ENCODE measurements at regions not wholly inside any gene's neighbourhood (a gene's known extent, or its start where the extent isn't known, plus 50 kb on each side); places are given as distances from the start of the nearest gene placed in this dataset.
"Not testable (repeated sequence)": the region's sequence is repeated elsewhere in the genome, so short reads cannot be mapped to it uniquely, and the experiment has no call there.

- DNase-seq (ENCODE audit: low spot score) = no peak
Observed at GRCh38 chrX:129361576-129361975, 161.7 kb downstream of the SMARCA1 start.

- peak; percentile 57 for DNase-seq (ENCODE audit: low spot score)
Observed at GRCh38 chrX:129360175-129360574, 163.1 kb downstream of the SMARCA1 start.

- peak; percentile 29 for DNase-seq (ENCODE audit: low spot score)
Observed at GRCh38 chrX:129359269-129359668, 164.0 kb downstream of the SMARCA1 start.

- DNase-seq (ENCODE audit: low spot score) = not testable (repeated sequence)
Observed at GRCh38 chrX:129357428-129357827, 165.9 kb downstream of the SMARCA1 start.

- no peak for DNase-seq (ENCODE audit: low spot score)
Observed at GRCh38 chrX:129347291-129347690, 176.0 kb downstream of the SMARCA1 start.

GRCh38 chrX:129346574-129346973 is 176.7 kb downstream of the SMARCA1 start:
- no peak for DNase-seq (ENCODE audit: low spot score)

DNA sequence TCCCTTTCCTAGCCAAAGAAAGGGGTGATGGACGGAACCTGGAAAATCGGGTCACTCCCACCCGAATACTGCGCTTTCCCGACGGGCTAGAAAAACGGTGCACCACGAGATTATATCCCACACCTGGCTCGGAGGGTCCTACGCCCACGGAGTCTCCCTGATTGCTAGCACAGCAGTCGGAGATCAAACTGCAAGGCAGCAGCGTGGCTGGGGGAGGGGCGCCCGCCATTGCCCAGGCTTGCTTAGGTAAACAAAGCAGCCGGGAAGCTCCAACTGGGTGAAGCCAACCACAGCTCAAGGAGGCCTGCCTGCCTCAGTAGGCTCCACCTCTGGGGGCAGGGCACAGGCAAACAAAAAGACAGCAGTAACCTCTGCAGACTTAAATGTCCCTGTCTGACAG is 186.0 kb downstream of the SMARCA1 start:
- not testable (repeated sequence) for DNase-seq (ENCODE audit: low spot score)

DNA sequence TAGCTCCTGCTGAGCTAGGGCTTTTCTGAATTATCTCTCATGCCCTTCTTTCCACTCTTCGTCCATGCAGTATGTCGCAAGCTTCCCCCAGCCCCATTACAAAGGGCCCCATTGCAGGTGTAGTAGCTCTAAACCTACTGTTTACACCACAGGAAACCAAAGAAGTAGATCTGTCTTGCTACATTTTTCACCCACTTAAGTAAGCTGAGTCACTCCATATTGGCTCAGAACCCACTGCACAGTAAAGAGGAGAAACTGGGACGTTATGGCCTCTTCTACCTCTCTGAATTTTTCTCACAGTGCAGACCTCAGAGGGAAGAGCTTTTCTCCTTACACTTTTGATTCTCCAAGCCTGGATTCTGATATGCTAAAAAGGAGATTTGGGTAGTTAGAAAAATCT is 200.2 kb downstream of the SMARCA1 start:
- DNase-seq (ENCODE audit: low spot score) = no peak

DNA sequence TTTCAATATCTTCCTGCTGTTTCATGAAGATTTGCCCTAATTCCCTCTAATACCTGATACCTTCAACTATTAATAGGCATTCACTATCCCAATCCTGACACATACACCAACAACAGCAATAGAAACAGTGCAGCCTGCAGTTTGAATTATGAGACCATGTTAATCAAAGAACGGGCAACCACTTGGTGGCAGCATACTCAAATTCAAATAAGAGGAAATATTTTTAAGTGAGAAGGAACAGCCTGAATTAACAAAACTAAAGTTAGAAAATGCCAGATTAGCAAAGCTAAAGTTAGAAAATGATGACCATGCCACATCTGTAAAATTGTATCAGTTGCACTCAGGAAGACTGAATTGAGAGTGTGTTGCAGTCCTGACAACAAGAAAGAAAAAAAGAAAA is 204.9 kb downstream of the SMARCA1 start:
- peak; percentile 26 for DNase-seq (ENCODE audit: low spot score)

- DNase-seq (ENCODE audit: low spot score) = no peak
Observed at GRCh38 chrX:129316461-129316860, 206.8 kb downstream of the SMARCA1 start.

GRCh38 chrX:129310000-129310399 is 213.3 kb downstream of the SMARCA1 start:
- no peak for DNase-seq (ENCODE audit: low spot score)

DNA sequence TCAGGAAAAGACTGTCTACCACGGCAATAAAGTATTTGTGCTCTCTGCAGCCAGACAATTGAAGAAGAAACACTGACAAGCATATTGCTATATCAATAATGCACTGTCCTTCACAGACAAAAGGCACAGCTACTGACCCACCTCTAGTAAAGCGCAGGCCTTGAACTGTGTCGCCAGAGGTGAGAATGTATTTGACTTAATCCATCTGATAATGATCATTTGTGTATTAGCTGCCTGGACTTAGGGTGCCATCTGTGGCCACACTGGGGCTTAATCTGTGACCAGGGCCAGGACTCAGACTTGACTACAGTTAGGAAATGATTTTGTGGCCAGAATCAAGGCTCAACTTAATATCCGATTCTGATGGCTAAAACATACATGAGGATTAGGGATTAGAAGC is 260.4 kb downstream of the SMARCA1 start:
- no peak for DNase-seq (ENCODE audit: low spot score)

GRCh38 chrX:129255516-129255915 is 267.8 kb downstream of the SMARCA1 start:
- DNase-seq (ENCODE audit: low spot score) = not testable (repeated sequence)

DNA sequence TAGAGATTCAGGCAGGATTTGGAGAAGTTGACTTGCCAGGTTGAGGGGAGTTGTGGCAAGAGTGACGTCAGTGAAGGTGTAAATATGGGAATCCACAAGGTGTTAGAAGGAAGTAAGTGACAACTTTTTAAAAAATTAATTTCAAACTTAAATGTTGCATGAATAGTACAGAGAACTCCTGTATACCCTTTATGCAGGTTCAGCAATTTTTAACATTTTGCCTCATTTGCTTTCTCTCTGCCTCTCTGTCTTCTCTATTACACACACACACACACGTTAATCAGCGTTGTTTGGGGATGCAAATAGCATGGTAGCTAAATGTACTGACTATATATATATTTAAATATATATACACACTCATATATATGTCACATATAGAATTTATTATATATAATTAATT is 273.7 kb downstream of the SMARCA1 start:
- no peak for DNase-seq (ENCODE audit: low spot score)

DNA sequence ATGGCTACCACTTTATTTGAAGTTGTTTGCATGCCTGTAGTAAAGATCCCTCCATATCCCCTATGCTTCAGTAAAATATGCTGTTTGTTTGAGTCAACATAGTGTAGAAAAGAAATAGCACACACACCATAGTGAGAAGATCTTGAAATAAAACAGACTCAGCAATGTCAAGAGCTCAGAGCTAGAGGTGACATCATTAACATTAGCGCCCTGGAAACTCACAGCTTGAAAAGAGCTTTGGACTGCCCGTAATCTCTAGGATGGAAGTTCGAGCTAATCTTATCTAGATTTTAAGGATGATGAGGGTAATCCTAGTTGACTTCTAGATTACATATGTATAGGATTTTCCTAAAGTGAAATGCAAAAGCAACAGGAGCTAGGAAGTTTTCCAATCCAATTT is 275.6 kb downstream of the SMARCA1 start:
- DNase-seq (ENCODE audit: low spot score) = no peak

GRCh38 chrX:129239371-129239770 is 283.9 kb downstream of the SMARCA1 start:
- DNase-seq (ENCODE audit: low spot score) = peak; percentile 63

GRCh38 chrX:129238011-129238410 is 285.3 kb downstream of the SMARCA1 start:
- DNase-seq (ENCODE audit: low spot score) = no peak

GRCh38 chrX:129235903-129236302 is 287.4 kb downstream of the SMARCA1 start:
- no peak for DNase-seq (ENCODE audit: low spot score)

GRCh38 chrX:129233786-129234185 is 289.5 kb downstream of the SMARCA1 start:
- DNase-seq (ENCODE audit: low spot score) = peak; percentile 67

DNA sequence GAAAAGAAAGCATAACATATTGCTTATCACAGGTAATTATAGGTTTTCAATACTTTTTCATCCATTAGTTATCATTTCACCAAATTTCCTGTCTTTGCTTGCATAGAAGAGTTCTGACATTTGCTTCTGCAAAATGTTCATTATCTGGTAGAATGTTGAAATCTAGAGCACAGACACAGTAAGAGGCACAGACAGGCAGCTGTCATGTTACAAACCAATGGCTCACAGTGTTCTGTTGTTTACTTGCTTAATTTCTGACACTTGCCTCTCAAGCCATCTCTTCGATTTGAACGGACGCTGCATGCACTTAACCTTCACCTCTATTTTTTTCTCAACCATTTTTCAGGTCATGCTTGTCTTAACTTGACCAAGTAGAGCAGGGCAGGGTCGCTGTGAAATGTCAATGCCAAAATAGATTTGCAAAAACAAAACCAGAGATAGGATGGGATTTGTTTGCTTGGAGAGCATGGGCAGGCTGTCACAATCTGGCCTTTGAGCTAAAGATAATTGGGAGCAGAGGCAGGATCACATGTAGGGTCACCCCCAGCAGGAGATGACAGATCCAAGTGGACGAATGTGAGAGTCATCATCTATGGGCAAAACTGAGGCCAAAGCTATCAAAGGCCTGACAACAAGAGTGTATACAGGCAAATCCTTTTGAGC is 292.3 kb downstream of the SMARCA1 start:
- DNase-seq (ENCODE audit: low spot score) = no peak

DNA sequence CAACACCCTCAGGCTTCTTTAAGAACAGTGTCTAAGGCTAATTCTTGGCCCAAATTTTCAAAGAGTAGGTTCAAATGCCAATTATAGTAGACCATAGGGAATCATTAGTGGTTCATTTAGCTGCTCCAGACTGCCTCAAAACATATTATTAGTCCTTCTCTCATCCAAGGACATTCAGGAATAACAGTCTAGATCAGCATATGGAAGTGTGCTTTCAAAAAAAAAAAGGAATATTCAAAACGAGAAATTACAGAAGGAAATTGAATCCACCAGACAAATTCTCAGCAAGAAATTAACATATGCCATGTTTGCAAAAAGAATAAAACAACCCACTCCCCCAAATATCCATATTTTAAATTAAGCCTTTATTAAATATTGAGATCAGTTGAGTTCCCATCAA is 293.1 kb downstream of the SMARCA1 start:
- DNase-seq (ENCODE audit: low spot score) = no peak

DNA sequence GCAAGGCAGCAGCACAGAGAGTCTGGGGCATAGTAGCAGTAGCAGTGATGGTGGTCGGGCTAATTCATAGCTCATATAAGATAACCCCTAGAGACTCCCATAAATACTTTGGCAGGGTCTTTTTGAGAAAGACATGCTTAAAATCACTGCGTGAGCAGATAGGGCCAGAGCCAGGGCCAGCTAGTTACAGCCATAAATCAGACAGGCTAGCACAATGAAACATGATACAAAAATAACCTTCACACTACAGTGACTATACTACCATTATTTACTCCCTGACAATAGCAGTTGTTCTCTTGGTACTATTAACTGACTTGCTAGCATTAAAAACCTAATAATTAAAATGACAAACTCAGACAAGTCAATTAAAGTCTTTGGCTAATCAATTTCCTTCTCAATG is 295.9 kb downstream of the SMARCA1 start:
- DNase-seq (ENCODE audit: low spot score) = no peak

- peak; percentile 57 for DNase-seq (ENCODE audit: low spot score)
Observed at GRCh38 chrX:129193357-129193756, 329.9 kb downstream of the SMARCA1 start.

GRCh38 chrX:129188231-129188630 is 335.1 kb downstream of the SMARCA1 start:
- no peak for DNase-seq (ENCODE audit: low spot score)

All from kidney tubule cell (primary cell).